GM23338 (cell line): ENCODE measurements at regions not wholly inside any gene's neighbourhood (a gene's known extent, or its start where the extent isn't known, plus 50 kb on each side); places are given as distances from the start of the nearest gene placed in this dataset.

Experiments
- ATAC-seq: fragments of 200-7000 bp; cut with Tn5 transposase; 3 replicates; pipeline ENCODE4 v1.9.1; 2020
- DNase-seq: peaks from one replicate; pipeline ENCODE4 v3.0.0-alpha.2; 2015; ENCODE audit warnings: low spot score
- H2AFZ ChIP-seq: fragments of 200-600 bp; sonication (generic); 2 replicates; pipeline ENCODE4 v1.8.0; 2016; ENCODE audit warnings: antibody characterized with exemption, mild to moderate bottlenecking, moderate library complexity
- H3F3A ChIP-seq: fragments of 200-600 bp; sonication (generic); replicated peaks from 2 replicates; pipeline ENCODE4 v1.8.0; 2017; ENCODE audit warnings: antibody characterized with exemption, mixed run types, low read depth
- H3K27ac ChIP-seq: fragments of 200-600 bp; sonication (generic); 2 replicates; pipeline ENCODE4 v1.6.1; 2016; ENCODE audit warnings: low read depth
- H3K27me3 ChIP-seq: fragments of 200-600 bp; sonication (generic); 2 replicates; pipeline ENCODE4 v1.8.0; 2016; ENCODE audit warnings: mild to moderate bottlenecking, mixed run types, moderate library complexity; ENCODE audit not compliant: insufficient read depth
- H3K36me3 ChIP-seq: fragments of 200-600 bp; sonication (generic); 2 replicates; pipeline ENCODE4 v1.8.0; 2016; ENCODE audit warnings: mild to moderate bottlenecking; ENCODE audit not compliant: insufficient read depth
- H3K4me1 ChIP-seq: fragments of 200-600 bp; sonication (generic); 2 replicates; pipeline ENCODE4 v1.8.0; 2016; ENCODE audit warnings: mild to moderate bottlenecking, moderate library complexity; ENCODE audit not compliant: insufficient read depth
- H3K4me2 ChIP-seq: fragments of 200-600 bp; sonication (generic); 2 replicates; pipeline ENCODE4 v1.7.1; 2017; ENCODE audit warnings: mixed run types
- H3K4me3 ChIP-seq: fragments of 200-600 bp; sonication (generic); 2 replicates; pipeline ENCODE4 v1.6.1; 2016; ENCODE audit warnings: mixed run types
- H3K79me2 ChIP-seq: fragments of 200-600 bp; sonication (generic); replicated peaks from 2 replicates; pipeline ENCODE4 v1.8.0; 2017; ENCODE audit warnings: mild to moderate bottlenecking; ENCODE audit not compliant: insufficient read depth
- H3K9me2 ChIP-seq: fragments of 200-600 bp; sonication (generic); 2 replicates; pipeline ENCODE4 v1.8.0; 2017; ENCODE audit not compliant: insufficient read depth
- H4K20me1 ChIP-seq: fragments of 200-600 bp; sonication (generic); replicated peaks from 2 replicates; pipeline ENCODE4 v1.8.0; 2017; ENCODE audit warnings: mild to moderate bottlenecking; ENCODE audit not compliant: insufficient read depth
- H3K27ac Mint-ChIP-seq: 2 replicates; pipeline ENCODE4 v1.8.0; 2020; ENCODE audit warnings: inconsistent platforms, mild to moderate bottlenecking, moderate library complexity, mixed read lengths
- H3K27me3 Mint-ChIP-seq: 3 replicates; pipeline ENCODE4 v1.8.0; 2022; ENCODE audit warnings: low read depth, mild to moderate bottlenecking, moderate library complexity, mixed read lengths, inconsistent platforms; ENCODE audit not compliant: insufficient read depth, poor library complexity
- H3K36me3 Mint-ChIP-seq: 3 replicates; pipeline ENCODE4 v1.8.0; 2021; ENCODE audit warnings: low read depth, mild to moderate bottlenecking, inconsistent platforms, moderate library complexity, mixed read lengths
- H3K4me1 Mint-ChIP-seq: 3 replicates; pipeline ENCODE4 v1.8.0; 2020; ENCODE audit warnings: mild to moderate bottlenecking, inconsistent platforms, mixed read lengths
- H3K4me3 Mint-ChIP-seq: 3 replicates; pipeline ENCODE4 v1.8.0; 2021; ENCODE audit warnings: moderate library complexity, mild to moderate bottlenecking, inconsistent platforms, mixed read lengths
- H3K9me3 Mint-ChIP-seq: 3 replicates; pipeline ENCODE4 v1.8.0; 2020; ENCODE audit warnings: moderate library complexity, mild to moderate bottlenecking, inconsistent platforms, mixed read lengths
- CREB1 ChIP-seq: fragments of 250-450 bp; sonication (Bioruptor Pico); IDR thresholded peaks from 2 replicates; pipeline ENCODE4 v1.5.0; 2020; ENCODE audit warnings: low read depth, mild to moderate bottlenecking, moderate library complexity
- EZH2 ChIP-seq: fragments of 200-600 bp; sonication (generic); IDR thresholded peaks from one replicate; pipeline ENCODE4 v1.8.0; 2017; ENCODE audit warnings: antibody characterized with exemption, mild to moderate bottlenecking, low read depth; ENCODE audit not compliant: unreplicated experiment
- NANOG ChIP-seq: IDR thresholded peaks from 2 replicates; pipeline ENCODE4 v1.6.1; 2016; ENCODE audit warnings: antibody characterized with exemption, borderline replicate concordance
- POLR2AphosphoS5 ChIP-seq: IDR thresholded peaks from 2 replicates; pipeline ENCODE4 v1.6.1; 2016; ENCODE audit warnings: antibody characterized with exemption, low read depth
- ZNF114 ChIP-seq: fragments of 250-450 bp; sonication (Bioruptor Pico); IDR thresholded peaks from 2 replicates; pipeline ENCODE4 v1.5.0; 2020; ENCODE audit warnings: mild to moderate bottlenecking, moderate library complexity
- TF ChIP-seq, protein P1 (sequence below): IDR thresholded peaks from 2 replicates; pipeline ENCODE4 v1.6.1; 2016; ENCODE audit warnings: antibody characterized with exemption
- TF ChIP-seq, protein P2 (sequence below): fragments of 250-450 bp; sonication (Bioruptor Pico); IDR thresholded peaks from 2 replicates; pipeline ENCODE4 v1.5.0; 2020; ENCODE audit warnings: mild to moderate bottlenecking, moderate library complexity

DNA sequence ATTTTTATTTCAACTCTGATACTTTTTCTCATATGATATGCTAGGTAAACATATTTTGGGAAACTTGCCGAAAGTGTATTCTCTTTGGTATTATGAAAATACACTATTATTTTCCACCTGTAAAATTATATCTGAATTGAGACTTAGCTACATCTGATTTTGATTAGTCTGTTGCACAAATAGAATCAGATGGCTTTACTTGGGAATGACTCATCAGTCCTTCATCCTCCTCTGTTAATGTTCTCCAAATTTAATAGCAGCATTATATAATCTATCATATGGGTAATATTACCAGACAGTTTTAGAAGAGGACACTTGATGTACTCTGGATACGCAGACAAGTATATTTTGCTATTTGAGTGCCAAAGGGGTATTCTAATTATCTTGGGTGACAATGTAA, 245.3 kb downstream of the CTH start (continued):
- TF ChIP-seq NANOG (no peak), EZH2 (no peak)
- TF ChIP-seq, protein P1, sequence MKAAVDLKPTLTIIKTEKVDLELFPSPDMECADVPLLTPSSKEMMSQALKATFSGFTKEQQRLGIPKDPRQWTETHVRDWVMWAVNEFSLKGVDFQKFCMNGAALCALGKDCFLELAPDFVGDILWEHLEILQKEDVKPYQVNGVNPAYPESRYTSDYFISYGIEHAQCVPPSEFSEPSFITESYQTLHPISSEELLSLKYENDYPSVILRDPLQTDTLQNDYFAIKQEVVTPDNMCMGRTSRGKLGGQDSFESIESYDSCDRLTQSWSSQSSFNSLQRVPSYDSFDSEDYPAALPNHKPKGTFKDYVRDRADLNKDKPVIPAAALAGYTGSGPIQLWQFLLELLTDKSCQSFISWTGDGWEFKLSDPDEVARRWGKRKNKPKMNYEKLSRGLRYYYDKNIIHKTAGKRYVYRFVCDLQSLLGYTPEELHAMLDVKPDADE = no peak
- TF ChIP-seq, protein P2, sequence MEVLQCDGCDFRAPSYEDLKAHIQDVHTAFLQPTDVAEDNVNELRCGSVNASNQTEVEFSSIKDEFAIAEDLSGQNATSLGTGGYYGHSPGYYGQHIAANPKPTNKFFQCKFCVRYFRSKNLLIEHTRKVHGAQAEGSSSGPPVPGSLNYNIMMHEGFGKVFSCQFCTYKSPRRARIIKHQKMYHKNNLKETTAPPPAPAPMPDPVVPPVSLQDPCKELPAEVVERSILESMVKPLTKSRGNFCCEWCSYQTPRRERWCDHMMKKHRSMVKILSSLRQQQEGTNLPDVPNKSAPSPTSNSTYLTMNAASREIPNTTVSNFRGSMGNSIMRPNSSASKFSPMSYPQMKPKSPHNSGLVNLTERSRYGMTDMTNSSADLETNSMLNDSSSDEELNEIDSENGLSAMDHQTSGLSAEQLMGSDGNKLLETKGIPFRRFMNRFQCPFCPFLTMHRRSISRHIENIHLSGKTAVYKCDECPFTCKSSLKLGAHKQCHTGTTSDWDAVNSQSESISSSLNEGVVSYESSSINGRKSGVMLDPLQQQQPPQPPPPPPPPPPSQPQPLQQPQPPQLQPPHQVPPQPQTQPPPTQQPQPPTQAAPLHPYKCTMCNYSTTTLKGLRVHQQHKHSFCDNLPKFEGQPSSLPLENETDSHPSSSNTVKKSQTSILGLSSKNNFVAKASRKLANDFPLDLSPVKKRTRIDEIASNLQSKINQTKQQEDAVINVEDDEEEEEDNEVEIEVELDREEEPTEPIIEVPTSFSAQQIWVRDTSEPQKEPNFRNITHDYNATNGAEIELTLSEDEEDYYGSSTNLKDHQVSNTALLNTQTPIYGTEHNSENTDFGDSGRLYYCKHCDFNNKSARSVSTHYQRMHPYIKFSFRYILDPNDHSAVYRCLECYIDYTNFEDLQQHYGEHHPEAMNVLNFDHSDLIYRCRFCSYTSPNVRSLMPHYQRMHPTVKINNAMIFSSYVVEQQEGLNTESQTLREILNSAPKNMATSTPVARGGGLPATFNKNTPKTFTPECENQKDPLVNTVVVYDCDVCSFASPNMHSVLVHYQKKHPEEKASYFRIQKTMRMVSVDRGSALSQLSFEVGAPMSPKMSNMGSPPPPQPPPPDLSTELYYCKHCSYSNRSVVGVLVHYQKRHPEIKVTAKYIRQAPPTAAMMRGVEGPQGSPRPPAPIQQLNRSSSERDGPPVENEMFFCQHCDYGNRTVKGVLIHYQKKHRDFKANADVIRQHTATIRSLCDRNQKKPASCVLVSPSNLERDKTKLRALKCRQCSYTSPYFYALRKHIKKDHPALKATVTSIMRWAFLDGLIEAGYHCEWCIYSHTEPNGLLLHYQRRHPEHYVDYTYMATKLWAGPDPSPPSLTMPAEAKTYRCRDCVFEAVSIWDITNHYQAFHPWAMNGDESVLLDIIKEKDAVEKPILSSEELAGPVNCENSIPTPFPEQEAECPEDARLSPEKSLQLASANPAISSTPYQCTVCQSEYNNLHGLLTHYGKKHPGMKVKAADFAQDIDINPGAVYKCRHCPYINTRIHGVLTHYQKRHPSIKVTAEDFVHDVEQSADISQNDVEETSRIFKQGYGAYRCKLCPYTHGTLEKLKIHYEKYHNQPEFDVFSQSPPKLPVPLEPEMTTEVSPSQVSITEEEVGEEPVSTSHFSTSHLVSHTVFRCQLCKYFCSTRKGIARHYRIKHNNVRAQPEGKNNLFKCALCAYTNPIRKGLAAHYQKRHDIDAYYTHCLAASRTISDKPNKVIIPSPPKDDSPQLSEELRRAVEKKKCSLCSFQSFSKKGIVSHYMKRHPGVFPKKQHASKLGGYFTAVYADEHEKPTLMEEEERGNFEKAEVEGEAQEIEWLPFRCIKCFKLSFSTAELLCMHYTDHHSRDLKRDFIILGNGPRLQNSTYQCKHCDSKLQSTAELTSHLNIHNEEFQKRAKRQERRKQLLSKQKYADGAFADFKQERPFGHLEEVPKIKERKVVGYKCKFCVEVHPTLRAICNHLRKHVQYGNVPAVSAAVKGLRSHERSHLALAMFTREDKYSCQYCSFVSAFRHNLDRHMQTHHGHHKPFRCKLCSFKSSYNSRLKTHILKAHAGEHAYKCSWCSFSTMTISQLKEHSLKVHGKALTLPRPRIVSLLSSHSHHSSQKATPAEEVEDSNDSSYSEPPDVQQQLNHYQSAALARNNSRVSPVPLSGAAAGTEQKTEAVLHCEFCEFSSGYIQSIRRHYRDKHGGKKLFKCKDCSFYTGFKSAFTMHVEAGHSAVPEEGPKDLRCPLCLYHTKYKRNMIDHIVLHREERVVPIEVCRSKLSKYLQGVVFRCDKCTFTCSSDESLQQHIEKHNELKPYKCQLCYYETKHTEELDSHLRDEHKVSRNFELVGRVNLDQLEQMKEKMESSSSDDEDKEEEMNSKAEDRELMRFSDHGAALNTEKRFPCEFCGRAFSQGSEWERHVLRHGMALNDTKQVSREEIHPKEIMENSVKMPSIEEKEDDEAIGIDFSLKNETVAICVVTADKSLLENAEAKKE (CRISPR knock-in tag) = no peak

- no peaks in the 10 kb centered on the region for H3K9me3 Mint-ChIP-seq
- Histone ChIP-seq H3K27me3 (no peaks in the 10 kb centered on the region), H2AFZ (no peak overlapping the region), H3K9me2 (no peaks in the 10 kb centered on the region), H4K20me1 (no peaks in the 10 kb centered on the region), H3K4me3 (no peak overlapping the region), H3K79me2 (no peaks in the 10 kb centered on the region), H3K27ac (no peak overlapping the region), H3F3A (no peaks in the 10 kb centered on the region), H3K4me1 (no peaks in the 10 kb centered on the region), H3K36me3 (no peaks in the 10 kb centered on the region), H3K4me2 (no peak overlapping the region)
- H3K27ac Mint-ChIP-seq = no peak overlapping the region
- no peak overlapping the region for H3K4me3 Mint-ChIP-seq
- ATAC-seq = no peak
- H3K4me1 Mint-ChIP-seq = no peaks in the 10 kb centered on the region
- H3K27me3 Mint-ChIP-seq = no peaks in the 10 kb centered on the region
- H3K36me3 Mint-ChIP-seq = no peaks in the 10 kb centered on the region
- no peak for DNase-seq
- TF ChIP-seq, protein P2 (CRISPR knock-in tag) = no peak
- no peak for TF ChIP-seq ZNF114 (CRISPR knock-in tag)
- TF ChIP-seq CREB1 (CRISPR knock-in tag) = no peak
- TF ChIP-seq NANOG = no peak
- no peak for TF ChIP-seq POLR2AphosphoS5
- TF ChIP-seq, protein P1 = no peak
Measured at GRCh38 chr1:70659891-70660290, 248.8 kb downstream of the CTH start.
